Activated naive CD4-positive, alpha-beta T cell treated with anti-CD3 and anti-CD28 coated beads, Interleukin-2, amount 50 U/mL, for 72 hours (primary cell): ENCODE measurements at regions not wholly inside any gene's neighbourhood (a gene's known extent, or its start where the extent isn't known, plus 50 kb on each side); places are given as distances from the start of the nearest gene placed in this dataset.
"Not testable (repeated sequence)": the region's sequence is repeated elsewhere in the genome, so short reads cannot be mapped to it uniquely, and the experiment has no call there.

Source experiments
- ATAC-seq, 2 donors: fragments of 150-1000 bp; cut with Tn5 transposase; 2 replicates each; pipeline ENCODE4 v1.10.0; 2021; ENCODE audit warnings: mild to moderate bottlenecking in 2 of 2, moderate library complexity in 2 of 2
- DNase-seq, 2 donors: peaks; one replicate each; pipeline ENCODE4 v3.0.0; 2021 to 2022; ENCODE audit warnings: low spot score in 2 of 2
- H3K27ac Mint-ChIP-seq, 2 donors: one replicate each; pipeline ENCODE4 v1.8.0; 2022; ENCODE audit warnings: mild to moderate bottlenecking in 2 of 2, mixed read lengths in 2 of 2
- H3K36me3 Mint-ChIP-seq, 2 donors: one replicate each; pipeline ENCODE4 v1.8.0; 2022; ENCODE audit warnings: mixed read lengths in 2 of 2
- H3K9me3 Mint-ChIP-seq, 2 donors: one replicate each; pipeline ENCODE4 v1.8.0; 2022; ENCODE audit warnings: mixed read lengths in 2 of 2

DNA sequence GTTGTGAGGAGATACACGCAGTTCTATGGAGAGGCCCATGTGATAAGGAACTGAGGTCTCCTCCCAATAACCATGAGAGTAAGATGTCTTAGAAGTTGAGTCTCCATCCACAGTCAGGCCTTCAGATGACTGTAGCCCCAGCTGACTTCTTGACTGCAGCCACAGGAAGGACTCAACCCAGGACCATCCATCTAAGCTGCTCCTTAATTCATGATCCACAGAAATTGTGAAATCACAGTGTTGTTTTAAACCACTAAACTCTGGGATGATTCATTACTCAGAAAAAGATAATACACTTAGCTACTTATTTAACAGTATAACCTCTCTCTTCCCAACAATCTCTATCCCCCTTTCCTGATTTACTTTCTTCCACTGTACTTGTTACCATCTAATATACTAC is 173.3 kb downstream of the ALDH1A2 start:
- no peak for ATAC-seq

GRCh38 chr15:57893040-57893439 is 172.5 kb downstream of the ALDH1A2 start:
- Mint-ChIP-seq H3K36me3 (no peaks in the 10 kb centered on the region), H3K27ac (no peak overlapping the region), H3K9me3 (peaks cover 0 to 5% of the 10 kb centered on the region in 2 donors)
- ATAC-seq (no peak), DNase-seq (no peak)

More for the DNA sequence above, 173.3 kb downstream of the ALDH1A2 start:
- Mint-ChIP-seq H3K27ac (no peak overlapping the region), H3K36me3 (no peaks in the 10 kb centered on the region), H3K9me3 (peaks cover 0 to 5% of the 10 kb centered on the region in 2 donors)
- DNase-seq: no peak

DNA sequence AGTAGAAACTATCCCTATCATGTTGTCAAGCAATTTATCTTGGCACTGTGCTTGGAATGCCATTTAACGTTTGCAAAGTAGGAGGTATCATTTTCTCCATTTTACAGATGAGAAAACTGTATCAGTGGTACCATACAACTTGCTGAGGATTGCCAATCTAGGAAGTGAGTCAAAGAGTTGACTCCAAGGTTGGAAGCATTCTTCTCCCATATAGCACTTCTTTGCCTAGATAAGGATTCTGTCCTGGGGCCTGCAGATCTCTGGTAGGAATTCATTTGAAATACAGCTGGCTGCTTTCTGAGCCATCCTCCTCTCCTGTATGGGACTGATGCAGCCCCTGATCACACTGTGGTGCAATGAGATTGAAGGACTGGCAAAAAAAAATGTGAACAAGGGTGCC is 170.2 kb downstream of the ALDH1A2 start:
- DNase-seq (no peak), ATAC-seq (no peak)
- Mint-ChIP-seq H3K36me3 (no peaks in the 10 kb centered on the region), H3K9me3 (peaks cover 4 to 5% of the 10 kb centered on the region in 2 donors), H3K27ac (no peak overlapping the region)

DNA sequence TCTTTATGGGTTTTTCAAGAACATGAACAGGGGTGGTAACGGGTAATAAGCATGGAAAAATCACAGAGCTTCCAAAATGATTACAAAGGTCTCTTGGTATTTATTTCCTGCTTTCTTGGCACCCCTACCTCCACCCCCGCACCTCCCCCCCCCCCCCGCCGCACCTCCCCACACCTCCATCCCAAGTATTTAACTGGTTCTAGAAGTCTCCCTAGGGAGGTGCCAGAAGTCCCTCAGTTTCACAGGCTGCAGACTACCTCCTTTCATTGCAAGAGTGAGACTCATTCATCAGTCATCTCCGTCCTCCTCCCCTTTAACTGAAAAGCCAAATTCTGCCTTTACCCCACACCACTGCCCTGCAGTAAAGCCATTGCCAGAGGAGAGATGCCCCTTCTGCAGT is 169.4 kb downstream of the ALDH1A2 start:
- no peak for ATAC-seq
- H3K9me3 Mint-ChIP-seq: peaks cover 1 to 4% of the 10 kb centered on the region in 2 donors
- no peak for DNase-seq
- H3K36me3 Mint-ChIP-seq: no peaks in the 10 kb centered on the region
- H3K27ac Mint-ChIP-seq: no peak overlapping the region

- not testable (repeated sequence) for ATAC-seq, H3K27ac Mint-ChIP-seq, DNase-seq, H3K9me3 Mint-ChIP-seq, H3K36me3 Mint-ChIP-seq
These were observed 168.6 kb downstream of the ALDH1A2 start for GRCh38 chr15:57896899-57897298.

GRCh38 chr15:57897870-57898269 is 167.6 kb downstream of the ALDH1A2 start:
- no peak overlapping the region for H3K27ac Mint-ChIP-seq
- peaks cover 0 to 4% of the 10 kb centered on the region in 2 donors for H3K9me3 Mint-ChIP-seq
- ATAC-seq (no peak), DNase-seq (no peak)
- no peaks in the 10 kb centered on the region for H3K36me3 Mint-ChIP-seq

DNA sequence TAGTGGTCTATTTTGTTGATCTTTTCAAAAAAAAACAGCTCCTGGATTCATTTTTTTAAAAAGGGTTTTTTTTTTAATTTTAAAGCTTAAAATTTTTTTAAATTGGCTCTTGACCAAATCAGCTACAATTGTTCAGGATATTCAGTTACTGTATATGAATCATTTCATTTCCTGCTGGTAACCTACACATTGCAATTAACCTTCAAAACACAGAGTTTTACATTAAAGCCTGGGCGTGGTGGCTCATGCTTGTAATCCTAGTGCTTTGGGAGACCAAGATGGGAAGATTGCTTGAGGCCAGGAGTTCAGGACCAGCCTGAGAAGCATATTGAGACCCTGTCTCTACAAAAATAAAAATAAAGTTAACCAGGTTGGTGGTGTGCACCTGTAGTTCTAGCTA is 163.4 kb downstream of the ALDH1A2 start:
- DNase-seq (no peak), ATAC-seq (no peak)
- H3K9me3 Mint-ChIP-seq: peaks cover 0 to 4% of the 10 kb centered on the region in 2 donors
- H3K36me3 Mint-ChIP-seq: no peaks in the 10 kb centered on the region
- no peak overlapping the region for H3K27ac Mint-ChIP-seq
